ENCODE measurements at regions not wholly inside any gene's neighbourhood (a gene's known extent, or its start where the extent isn't known, plus 50 kb on each side); places are given as distances from the start of the nearest gene placed in this dataset.
A peak's percentile ranks its signal among the peaks of the same experiment; 100 is the strongest.
"Not testable (repeated sequence)": the region's sequence is repeated elsewhere in the genome, so short reads cannot be mapped to it uniquely, and the experiment has no call there.

DNA sequence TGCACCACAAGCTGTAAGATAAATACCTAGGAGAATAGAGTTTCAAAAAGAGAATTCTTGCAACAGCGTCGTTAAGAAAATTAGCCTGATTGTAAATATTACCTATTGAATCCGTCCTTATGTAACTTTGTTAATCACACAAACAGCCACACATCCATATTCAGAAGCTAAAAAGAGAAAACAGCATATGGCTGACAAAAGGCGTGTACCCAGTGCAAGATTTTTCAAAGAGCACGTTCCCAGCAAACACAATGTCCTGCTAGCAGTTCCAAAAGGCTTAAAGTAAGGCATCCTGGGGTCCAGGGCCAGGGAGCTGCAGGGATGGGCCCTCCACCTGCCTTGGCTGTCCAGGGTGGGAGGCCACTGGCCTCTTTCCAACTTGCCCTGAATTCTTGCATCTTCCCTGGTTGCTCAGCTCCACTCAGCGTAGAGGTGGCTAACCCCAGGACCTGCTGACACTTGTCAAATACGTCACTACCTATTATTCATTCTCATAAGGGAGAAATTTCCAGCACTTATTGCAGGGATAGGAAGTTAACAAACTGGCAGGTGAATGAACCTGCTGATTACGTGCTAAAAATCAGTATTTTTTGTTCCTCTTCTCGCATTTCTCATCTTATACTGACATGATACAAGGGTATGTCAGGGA, 102.1 kb upstream of the NEDD4L start:
- no peak overlapping the region for H3K27ac Mint-ChIP-seq
- no peaks in the 10 kb centered on the region for H3K9me3 Mint-ChIP-seq
- no peak for DNase-seq
- H3K4me3 Mint-ChIP-seq, result no peak overlapping the region
- no peaks in the 10 kb centered on the region for H3K36me3 Mint-ChIP-seq
- no peaks in the 10 kb centered on the region for H3K4me1 Mint-ChIP-seq
- peaks cover 30% of the 10 kb centered on the region for H3K27me3 Mint-ChIP-seq

DNA sequence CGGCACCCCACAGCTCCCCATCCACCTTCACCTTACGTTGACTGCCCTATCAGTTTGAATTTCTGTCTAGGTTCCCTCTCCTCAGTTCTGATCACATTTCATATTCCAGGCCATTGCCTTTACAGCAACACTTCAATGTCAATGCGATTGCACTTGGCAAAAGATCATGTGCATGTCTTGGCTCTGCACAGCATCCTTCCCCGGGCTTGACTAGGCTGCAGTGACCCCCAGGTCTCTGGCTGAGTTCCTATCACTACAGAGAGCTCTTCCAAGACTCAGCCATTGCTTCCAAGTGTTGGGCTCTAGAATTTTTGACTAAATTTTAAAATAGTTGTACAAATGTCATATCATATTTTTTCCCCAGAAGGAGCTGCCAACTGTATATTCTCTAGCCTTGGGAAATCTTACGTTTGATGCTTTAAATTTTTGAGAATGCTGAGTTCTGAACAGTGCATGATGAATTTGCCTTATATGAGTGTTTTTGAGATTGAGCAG, 103.8 kb upstream of the NEDD4L start:
- Mint-ChIP-seq H3K27ac (no peak overlapping the region), H3K4me1 (no peaks in the 10 kb centered on the region), H3K27me3 (peaks cover 30% of the 10 kb centered on the region), H3K4me3 (no peak overlapping the region), H3K36me3 (no peaks in the 10 kb centered on the region), H3K9me3 (no peaks in the 10 kb centered on the region)
- no peak for DNase-seq

DNA sequence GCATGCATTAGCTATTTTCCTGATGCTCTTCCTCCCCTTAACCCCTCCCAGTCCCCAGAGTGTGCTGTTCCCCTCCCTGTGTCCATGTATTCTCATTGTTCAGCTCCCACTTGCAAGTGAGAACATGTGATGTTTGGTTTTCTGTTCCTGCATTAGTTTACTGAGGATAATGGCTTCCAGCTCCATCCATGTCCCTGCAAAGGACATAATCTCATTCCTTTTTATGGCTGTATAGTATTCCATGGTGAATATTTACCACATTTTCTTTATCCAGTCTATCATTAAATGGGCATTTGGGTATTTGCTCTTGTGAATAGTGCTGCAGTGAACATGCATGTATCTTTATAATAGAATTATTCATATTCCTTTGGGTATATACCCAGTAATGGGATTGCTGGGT, 109.7 kb upstream of the NEDD4L start:
- peaks cover 11% of the 10 kb centered on the region for H3K27me3 Mint-ChIP-seq

DNA sequence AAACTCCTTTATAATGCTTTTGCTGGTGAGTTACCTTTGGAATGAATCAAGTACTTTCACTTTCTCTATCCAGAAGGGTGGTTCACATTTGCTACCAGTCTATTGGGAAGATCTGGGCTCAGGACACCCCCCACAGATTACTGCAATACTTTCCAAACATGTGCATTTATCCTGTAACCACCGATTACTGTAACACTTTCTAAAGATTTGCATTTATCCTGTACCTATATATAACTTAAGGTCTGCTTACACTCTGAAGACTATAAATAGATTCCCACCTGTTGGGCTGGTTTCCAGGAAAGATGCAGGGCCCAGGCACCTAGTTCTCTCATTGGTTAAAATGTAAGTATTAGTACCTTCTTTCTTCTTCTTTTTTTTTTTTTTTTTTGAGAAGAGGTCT, 113.0 kb upstream of the NEDD4L start:
- DNase-seq, result no peak
- Mint-ChIP-seq H3K27me3 (no peaks in the 10 kb centered on the region), H3K4me3 (no peak overlapping the region), H3K9me3 (no peaks in the 10 kb centered on the region), H3K4me1 (peaks cover 6% of the 10 kb centered on the region), H3K36me3 (no peaks in the 10 kb centered on the region), H3K27ac (no peak overlapping the region)

More for the DNA sequence above, 109.7 kb upstream of the NEDD4L start:
- not testable (repeated sequence) for H3K9me3 Mint-ChIP-seq, H3K4me1 Mint-ChIP-seq, H3K36me3 Mint-ChIP-seq, DNase-seq, H3K4me3 Mint-ChIP-seq, H3K27ac Mint-ChIP-seq

DNA sequence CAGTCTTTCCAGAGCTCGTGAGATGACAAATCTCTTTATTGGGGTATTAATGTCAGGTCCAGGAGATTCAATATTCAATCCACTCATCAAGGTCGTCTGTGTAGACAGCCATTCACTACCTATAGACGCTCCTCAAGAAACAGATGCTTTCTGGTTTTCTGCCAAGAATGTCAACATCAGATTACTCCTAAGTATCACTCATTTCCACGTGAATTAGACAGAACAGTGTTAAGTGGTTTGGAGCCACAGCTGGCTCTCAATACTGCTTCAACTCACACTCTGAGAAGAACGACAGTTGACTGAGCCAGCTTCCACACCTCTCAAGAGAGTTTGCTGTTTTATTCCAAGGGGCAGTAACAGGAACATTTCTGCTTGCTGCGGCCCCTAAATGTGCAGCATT, 113.5 kb upstream of the NEDD4L start:
- no peak overlapping the region for H3K27ac Mint-ChIP-seq
- H3K27me3 Mint-ChIP-seq, result no peaks in the 10 kb centered on the region
- H3K36me3 Mint-ChIP-seq, result no peaks in the 10 kb centered on the region
- no peak overlapping the region for H3K4me3 Mint-ChIP-seq
- DNase-seq, result no peak
- peaks cover 6% of the 10 kb centered on the region for H3K4me1 Mint-ChIP-seq
- H3K9me3 Mint-ChIP-seq, result no peaks in the 10 kb centered on the region

DNA sequence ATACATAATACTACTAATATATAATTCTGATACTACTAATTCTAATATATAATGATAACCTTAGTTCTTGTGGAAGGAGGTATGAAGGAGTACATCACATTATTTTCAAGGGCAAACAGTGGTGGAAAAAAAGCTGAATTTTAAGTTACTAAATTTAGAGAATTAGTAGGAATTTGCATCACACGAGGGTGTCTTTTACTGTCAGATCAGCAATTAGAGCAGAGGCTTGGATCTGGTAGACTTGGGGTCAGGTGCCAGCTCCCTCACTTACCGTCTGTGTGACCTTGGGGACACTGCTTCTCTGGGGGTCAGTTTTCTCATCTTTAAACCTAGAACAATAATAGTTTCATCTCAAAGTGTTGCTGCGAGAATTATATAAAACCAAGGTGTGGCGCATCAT, 114.1 kb upstream of the NEDD4L start:
- H3K27me3 Mint-ChIP-seq, result no peaks in the 10 kb centered on the region
- no peaks in the 10 kb centered on the region for H3K36me3 Mint-ChIP-seq
- DNase-seq, result no peak
- H3K27ac Mint-ChIP-seq, result no peak overlapping the region
- H3K4me3 Mint-ChIP-seq, result no peak overlapping the region
- H3K4me1 Mint-ChIP-seq, result peaks cover 6% of the 10 kb centered on the region
- no peaks in the 10 kb centered on the region for H3K9me3 Mint-ChIP-seq

DNA sequence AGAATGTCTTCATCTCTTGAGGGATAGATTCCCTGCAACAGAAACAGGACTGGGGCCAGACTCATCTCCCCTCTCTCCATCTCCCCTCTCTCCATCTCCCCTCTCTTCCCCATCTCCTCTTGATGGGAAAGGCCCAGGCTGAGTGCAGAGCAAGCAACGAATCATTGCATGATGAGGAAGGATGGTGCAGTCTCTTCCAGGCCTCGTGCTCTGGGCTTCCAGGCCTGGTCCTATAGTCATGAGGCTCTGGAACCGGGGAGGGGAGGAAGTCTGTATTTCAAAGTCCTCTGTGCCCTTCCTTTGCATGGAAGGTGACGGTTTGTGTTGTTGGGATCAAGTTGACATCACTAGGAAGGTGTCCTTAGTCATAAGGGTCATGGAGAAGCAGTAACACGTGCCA, 115.6 kb upstream of the NEDD4L start:
- peaks cover 4% of the 10 kb centered on the region for H3K27me3 Mint-ChIP-seq
- H3K27ac Mint-ChIP-seq, result no peak overlapping the region
- DNase-seq, result no peak
- no peaks in the 10 kb centered on the region for H3K36me3 Mint-ChIP-seq
- H3K4me3 Mint-ChIP-seq, result no peak overlapping the region
- H3K9me3 Mint-ChIP-seq, result no peaks in the 10 kb centered on the region
- H3K4me1 Mint-ChIP-seq, result peaks cover 6% of the 10 kb centered on the region

DNA sequence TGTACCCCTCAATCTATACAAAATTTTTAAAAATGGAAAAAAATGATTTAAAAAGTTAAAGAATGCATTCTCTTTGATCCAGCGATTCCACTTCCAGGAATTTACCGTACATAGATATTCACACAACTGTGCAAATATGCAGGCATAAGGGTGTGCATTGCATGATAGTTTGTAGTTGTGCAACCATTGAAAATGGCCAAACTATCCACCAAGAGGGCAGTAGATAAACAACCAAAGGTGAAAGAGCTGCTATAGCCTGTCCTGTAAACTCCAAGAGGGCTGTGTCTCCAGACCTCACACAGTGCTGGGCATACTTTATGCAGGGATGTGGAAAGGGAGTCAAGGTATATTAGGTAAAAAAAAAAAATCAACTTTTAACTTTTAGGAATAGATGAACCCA, 116.5 kb upstream of the NEDD4L start:
- DNase-seq, result no peak
- no peak overlapping the region for H3K27ac Mint-ChIP-seq
- peaks cover 4% of the 10 kb centered on the region for H3K27me3 Mint-ChIP-seq
- no peaks in the 10 kb centered on the region for H3K36me3 Mint-ChIP-seq
- H3K4me3 Mint-ChIP-seq, result no peak overlapping the region
- no peaks in the 10 kb centered on the region for H3K9me3 Mint-ChIP-seq
- peaks cover 6% of the 10 kb centered on the region for H3K4me1 Mint-ChIP-seq

DNA sequence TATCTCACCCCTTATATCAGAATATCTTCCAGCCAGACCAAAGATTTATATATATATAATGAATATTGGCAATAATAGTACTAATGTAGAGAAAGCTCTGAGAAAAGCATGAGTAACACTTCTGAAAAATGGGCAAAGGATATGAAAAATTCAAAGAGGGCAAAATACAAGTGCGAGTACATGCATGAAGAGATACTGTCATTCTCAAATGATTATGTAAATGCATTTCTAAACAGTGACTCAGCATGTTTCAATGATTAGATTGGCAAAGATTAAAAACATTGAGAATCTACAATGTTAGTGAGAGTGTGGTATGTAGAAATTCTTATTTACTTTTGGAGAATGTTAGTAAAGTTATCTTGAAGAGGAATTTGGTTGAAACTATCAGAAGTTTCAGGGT, 118.3 kb upstream of the NEDD4L start:
- DNase-seq, result no peak
- Mint-ChIP-seq H3K36me3 (no peaks in the 10 kb centered on the region), H3K27ac (no peak overlapping the region), H3K4me1 (no peaks in the 10 kb centered on the region), H3K27me3 (peaks cover 4% of the 10 kb centered on the region), H3K9me3 (no peaks in the 10 kb centered on the region), H3K4me3 (no peak overlapping the region)

DNA sequence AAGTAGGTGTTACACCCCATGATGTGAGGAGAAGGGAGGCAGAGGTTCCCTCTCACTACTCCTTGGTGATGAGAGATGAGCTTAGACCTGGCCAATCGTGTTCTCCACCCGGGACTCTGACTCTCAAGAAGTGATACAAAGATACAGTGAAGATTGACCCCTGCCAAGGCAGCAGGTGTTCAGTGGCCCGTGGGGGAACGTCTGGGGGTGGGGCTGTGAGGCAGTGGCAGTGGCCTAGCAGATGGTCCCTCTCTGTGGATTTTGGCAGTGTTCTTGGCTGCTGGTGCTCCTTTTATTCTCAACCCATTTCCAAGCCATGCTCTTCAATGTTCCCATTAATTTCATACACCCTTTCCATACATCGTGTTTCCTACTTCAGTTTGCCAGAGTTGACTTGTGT, 120.4 kb upstream of the NEDD4L start:
- H3K9me3 Mint-ChIP-seq, result no peaks in the 10 kb centered on the region
- DNase-seq, result no peak

DNA sequence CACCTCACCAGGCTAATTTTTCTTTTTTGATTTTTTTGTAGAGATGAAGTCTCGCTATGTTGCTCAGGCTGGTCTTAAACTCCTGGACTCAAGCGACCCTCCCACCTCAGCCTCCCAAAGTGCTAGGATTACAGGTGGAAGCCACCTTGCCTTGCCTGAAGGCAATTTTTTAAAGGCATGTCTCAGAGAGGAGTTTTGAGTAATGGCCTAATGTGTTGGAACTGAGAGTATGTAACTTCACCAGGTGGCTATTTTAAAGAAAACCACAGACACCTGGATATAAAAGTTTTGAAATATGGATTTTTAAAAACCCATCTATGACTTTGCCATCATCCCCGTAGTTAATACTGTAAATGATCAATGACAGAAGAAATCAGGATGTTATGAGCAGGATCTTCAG, 119.8 kb upstream of the ATP8B1 start:
- no peaks in the 10 kb centered on the region for H3K36me3 Mint-ChIP-seq
- no peak overlapping the region for H3K4me3 Mint-ChIP-seq
- no peaks in the 10 kb centered on the region for H3K9me3 Mint-ChIP-seq
- H3K4me1 Mint-ChIP-seq, result no peaks in the 10 kb centered on the region
- H3K27me3 Mint-ChIP-seq, result peaks cover 4% of the 10 kb centered on the region
- no peak for DNase-seq
- H3K27ac Mint-ChIP-seq, result no peak overlapping the region

More for the DNA sequence above, 120.4 kb upstream of the NEDD4L start:
- Mint-ChIP-seq H3K36me3 (no peaks in the 10 kb centered on the region), H3K4me3 (no peak overlapping the region), H3K27ac (no peak overlapping the region), H3K27me3 (peaks cover 4% of the 10 kb centered on the region), H3K4me1 (no peaks in the 10 kb centered on the region)

DNA sequence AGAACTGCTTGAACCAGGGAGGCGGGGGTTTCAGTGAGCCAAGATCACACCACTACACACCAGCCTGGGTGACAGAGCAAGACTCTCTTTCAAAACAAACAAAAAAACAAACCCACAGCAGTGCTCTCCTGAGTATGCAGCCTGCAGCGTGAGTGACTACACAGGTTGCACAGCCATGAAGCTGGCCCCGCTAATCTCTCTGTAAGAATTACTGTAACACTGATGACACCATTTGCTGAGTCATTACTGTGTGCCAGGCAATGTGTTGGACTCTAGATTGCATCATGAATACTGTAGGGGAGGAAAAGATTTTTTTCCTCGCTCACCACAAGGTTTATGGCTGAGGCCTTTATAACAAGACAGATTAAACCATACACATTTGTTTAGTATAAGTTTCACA, 118.6 kb upstream of the ATP8B1 start:
- Mint-ChIP-seq H3K4me1 (peaks cover under 1% of the 10 kb centered on the region), H3K9me3 (no peaks in the 10 kb centered on the region), H3K27ac (no peak overlapping the region), H3K36me3 (no peaks in the 10 kb centered on the region), H3K27me3 (peaks cover 4% of the 10 kb centered on the region), H3K4me3 (no peak overlapping the region)
- no peak for DNase-seq

DNA sequence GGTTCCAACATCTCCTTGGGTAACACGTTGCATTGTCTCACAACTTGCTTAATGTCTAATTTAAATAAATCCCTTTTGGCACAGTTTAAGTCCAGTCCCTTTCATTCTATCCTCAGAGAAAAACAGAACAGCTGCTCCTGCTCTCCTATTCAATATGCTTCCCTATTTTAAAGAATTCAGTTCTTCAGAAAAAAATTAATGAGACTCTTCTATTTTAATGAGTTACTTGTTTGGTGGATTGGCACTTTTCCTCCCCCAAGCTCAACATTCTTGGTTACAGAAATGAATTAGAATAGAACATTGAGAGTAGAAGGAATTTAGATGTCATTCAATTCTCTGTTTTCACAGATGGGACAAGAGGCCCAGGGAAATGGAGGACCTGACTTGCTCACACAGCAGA, 116.9 kb upstream of the ATP8B1 start:
- no peak overlapping the region for H3K27ac Mint-ChIP-seq
- no peaks in the 10 kb centered on the region for H3K9me3 Mint-ChIP-seq
- DNase-seq, result no peak
- peaks cover 10% of the 10 kb centered on the region for H3K4me1 Mint-ChIP-seq
- H3K36me3 Mint-ChIP-seq, result no peaks in the 10 kb centered on the region
- peaks cover 4% of the 10 kb centered on the region for H3K27me3 Mint-ChIP-seq
- H3K4me3 Mint-ChIP-seq, result no peak overlapping the region

DNA sequence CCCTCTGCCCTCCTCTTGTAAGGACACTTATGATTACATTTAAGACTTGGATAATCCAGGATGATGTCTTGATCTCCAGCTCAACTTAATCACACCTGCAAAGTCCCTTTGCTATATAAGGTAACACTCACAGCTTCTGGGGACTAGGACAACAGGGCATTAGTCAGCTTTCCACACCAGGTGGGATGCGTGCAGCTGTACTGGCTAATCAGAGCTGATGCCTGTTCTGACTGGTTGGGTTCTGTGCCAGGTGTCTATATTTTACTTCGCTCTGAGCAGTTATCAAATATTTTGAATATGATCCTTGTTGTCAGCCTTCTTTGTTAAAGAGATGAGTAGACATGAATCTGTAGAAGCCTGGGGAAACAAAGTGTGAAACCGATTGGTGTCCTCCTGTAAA, 115.5 kb upstream of the ATP8B1 start:
- Mint-ChIP-seq H3K36me3 (no peaks in the 10 kb centered on the region), H3K9me3 (no peaks in the 10 kb centered on the region), H3K27ac (no peak overlapping the region), H3K4me3 (no peak overlapping the region), H3K27me3 (no peaks in the 10 kb centered on the region), H3K4me1 (peaks cover 10% of the 10 kb centered on the region)
- no peak for DNase-seq

DNA sequence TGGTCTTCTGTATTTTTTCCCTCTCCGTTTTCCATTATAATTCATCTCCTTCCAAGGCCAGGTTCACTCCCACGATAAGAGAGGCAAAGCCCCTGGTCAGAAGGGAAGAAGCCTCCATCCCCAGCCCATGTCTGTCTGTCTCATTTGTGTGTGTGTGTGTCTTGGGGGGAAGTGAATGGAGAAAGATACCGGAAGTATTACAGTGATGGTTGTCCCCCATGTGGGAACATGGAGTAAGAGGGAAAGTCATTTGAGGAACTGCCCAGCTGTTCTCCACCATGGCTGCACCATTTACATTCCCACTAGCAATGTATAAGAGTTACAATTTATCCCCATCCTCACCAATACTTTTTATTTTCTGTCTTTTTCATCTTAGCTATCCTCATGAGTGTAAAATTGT, 113.6 kb upstream of the ATP8B1 start:
- no peak overlapping the region for H3K4me3 Mint-ChIP-seq
- H3K27me3 Mint-ChIP-seq, result no peaks in the 10 kb centered on the region
- no peak overlapping the region for H3K27ac Mint-ChIP-seq
- H3K9me3 Mint-ChIP-seq, result no peaks in the 10 kb centered on the region
- peaks cover 10% of the 10 kb centered on the region for H3K4me1 Mint-ChIP-seq
- no peaks in the 10 kb centered on the region for H3K36me3 Mint-ChIP-seq
- no peak for DNase-seq

DNA sequence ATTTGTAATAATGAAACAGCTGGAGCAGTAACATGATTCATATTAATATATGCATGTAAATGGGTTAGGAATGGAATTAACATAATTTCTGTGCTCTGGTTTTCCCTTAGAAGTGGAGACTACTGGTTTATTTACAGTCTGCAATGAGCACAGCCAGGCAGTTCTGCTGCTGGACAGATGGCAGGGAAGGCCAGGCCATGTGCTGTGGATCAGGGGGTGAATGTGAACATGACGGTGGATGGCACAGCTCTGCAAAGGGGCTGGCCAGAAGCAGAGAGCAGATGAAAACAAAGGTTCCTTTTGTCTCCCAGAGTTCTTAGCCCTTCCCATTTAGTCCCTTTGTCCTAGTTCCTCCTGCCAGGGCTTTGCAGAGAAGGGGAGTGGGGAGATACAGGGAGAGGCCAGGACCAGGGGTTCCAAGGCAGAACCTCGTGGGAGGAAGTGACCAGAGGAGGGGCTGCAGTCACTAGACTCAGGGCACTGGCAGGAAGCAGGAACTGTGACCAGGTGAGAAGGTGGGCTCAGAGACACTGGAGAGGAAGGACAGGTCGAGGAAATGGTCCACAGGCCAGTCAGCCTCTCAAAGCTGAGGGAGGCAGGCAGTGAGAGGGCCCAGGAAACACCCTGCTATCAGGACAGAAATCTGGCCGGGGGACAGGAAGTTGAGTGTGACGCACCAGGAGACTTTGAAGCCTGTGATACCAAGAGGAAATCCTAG, 112.9 kb upstream of the ATP8B1 start:
- Mint-ChIP-seq H3K36me3 (no peaks in the 10 kb centered on the region), H3K4me1 (peaks cover 10% of the 10 kb centered on the region), H3K27me3 (no peaks in the 10 kb centered on the region), H3K9me3 (no peaks in the 10 kb centered on the region), H3K4me3 (no peak overlapping the region), H3K27ac (peak overlapping the region; percentile 23)
- peak; percentile 13 for DNase-seq
